Activated B cell treated with CpG ODN at 0.5 μM for 24 hours (primary cell): ENCODE measurements at regions not wholly inside any gene's neighbourhood (a gene's known extent, or its start where the extent isn't known, plus 50 kb on each side); places are given as distances from the start of the nearest gene placed in this dataset.

Experiments used
- ATAC-seq: fragments of 200-7000 bp; cut with Tn5 transposase; one replicate; pipeline ENCODE4 v1.10.0; 2021; ENCODE audit warnings: low read depth, mild to moderate bottlenecking, moderate library complexity
- CTCF ChIA-PET: fragments of 350-600 bp; sonication (Branson Sonifier 250); formaldehyde crosslinking; loops from one replicate; lab custom pipeline; 2021; ENCODE audit warnings: antibody characterized with exemption; lab: Charles Lee
- POLR2A ChIA-PET: fragments of 350-600 bp; sonication (Branson Sonifier 250); formaldehyde crosslinking; loops from one replicate; lab custom pipeline; 2021; ENCODE audit warnings: antibody characterized with exemption; lab: Charles Lee
- DNase-seq: peaks from one replicate; pipeline ENCODE4 v3.0.0; 2022
- H3K27ac Mint-ChIP-seq: one replicate; pipeline ENCODE4 v1.8.0; 2020; ENCODE audit warnings: mixed read lengths
- H3K27me3 Mint-ChIP-seq: one replicate; pipeline ENCODE4 v1.8.0; 2021; ENCODE audit warnings: mixed read lengths
- H3K36me3 Mint-ChIP-seq: one replicate; pipeline ENCODE4 v1.8.0; 2021; ENCODE audit warnings: low read depth, mixed read lengths
- H3K4me1 Mint-ChIP-seq: one replicate; pipeline ENCODE4 v1.8.0; 2021; ENCODE audit warnings: mixed read lengths
- H3K4me3 Mint-ChIP-seq: one replicate; pipeline ENCODE4 v1.8.0; 2020; ENCODE audit warnings: mild to moderate bottlenecking, mixed read lengths
- H3K9me3 Mint-ChIP-seq: one replicate; pipeline ENCODE4 v1.8.0; 2020; ENCODE audit warnings: mixed read lengths
- intact Hi-C: fragments of 100-400 bp; cut with micrococcal nuclease; formaldehyde crosslinking; loops from one replicate; pipeline ENCODE4 v1.15.1; 2024
- TF ChIP-seq, protein P1 (sequence below): fragments of 200-600 bp; IDR thresholded peaks from one replicate; pipeline ENCODE4 v1.8.0; 2022; ENCODE audit warnings: antibody characterized with exemption, mild to moderate bottlenecking

- CTCF ChIA-PET, result no interaction called here
- no peaks in the 10 kb centered on the region for H3K36me3 Mint-ChIP-seq
- H3K4me1 Mint-ChIP-seq, result no peaks in the 10 kb centered on the region
- POLR2A ChIA-PET, result interaction anchor here (0.5 kb wide), 1 partner anchor 10 kb away, joined by 3 read pairs; no protein-coding TSS in a partner anchor
- H3K27me3 Mint-ChIP-seq, result peaks cover 11% of the 10 kb centered on the region
- H3K4me3 Mint-ChIP-seq, result no peak overlapping the region
- no peak overlapping the region for H3K27ac Mint-ChIP-seq
- TF ChIP-seq, protein P1, sequence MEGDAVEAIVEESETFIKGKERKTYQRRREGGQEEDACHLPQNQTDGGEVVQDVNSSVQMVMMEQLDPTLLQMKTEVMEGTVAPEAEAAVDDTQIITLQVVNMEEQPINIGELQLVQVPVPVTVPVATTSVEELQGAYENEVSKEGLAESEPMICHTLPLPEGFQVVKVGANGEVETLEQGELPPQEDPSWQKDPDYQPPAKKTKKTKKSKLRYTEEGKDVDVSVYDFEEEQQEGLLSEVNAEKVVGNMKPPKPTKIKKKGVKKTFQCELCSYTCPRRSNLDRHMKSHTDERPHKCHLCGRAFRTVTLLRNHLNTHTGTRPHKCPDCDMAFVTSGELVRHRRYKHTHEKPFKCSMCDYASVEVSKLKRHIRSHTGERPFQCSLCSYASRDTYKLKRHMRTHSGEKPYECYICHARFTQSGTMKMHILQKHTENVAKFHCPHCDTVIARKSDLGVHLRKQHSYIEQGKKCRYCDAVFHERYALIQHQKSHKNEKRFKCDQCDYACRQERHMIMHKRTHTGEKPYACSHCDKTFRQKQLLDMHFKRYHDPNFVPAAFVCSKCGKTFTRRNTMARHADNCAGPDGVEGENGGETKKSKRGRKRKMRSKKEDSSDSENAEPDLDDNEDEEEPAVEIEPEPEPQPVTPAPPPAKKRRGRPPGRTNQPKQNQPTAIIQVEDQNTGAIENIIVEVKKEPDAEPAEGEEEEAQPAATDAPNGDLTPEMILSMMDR, result no peak
- intact Hi-C loops, result no loop called here
- DNase-seq (no peak), ATAC-seq (no peak)
- peaks cover 3% of the 10 kb centered on the region for H3K9me3 Mint-ChIP-seq
Measured at GRCh38 chr1:36743286-36744005, 260.7 kb upstream of the CSF3R start.

DNA sequence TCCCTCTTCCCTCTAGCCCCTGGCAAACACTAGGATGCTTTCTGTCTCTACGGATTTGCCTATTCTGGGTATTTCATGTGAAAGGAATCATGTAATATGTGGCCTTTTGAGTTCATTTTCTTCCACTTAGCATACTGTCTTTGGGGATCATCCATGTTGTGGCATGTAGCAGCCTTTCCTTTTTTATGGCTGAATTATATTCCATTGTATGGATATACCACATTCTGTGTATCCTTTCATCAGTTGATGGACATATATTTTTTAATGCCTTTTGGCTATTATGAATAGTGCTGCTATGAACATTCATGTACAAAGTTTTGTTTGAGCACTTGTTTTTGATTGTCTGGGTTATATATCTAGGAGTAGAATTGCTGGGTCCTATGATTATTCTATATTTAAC lies 258.4 kb upstream of the CSF3R start:
- no peak for ATAC-seq
- no peak for DNase-seq
- no peak overlapping the region for H3K4me3 Mint-ChIP-seq
- no peak overlapping the region for H3K27ac Mint-ChIP-seq
- TF ChIP-seq, protein P1, result no peak
- intact Hi-C loops, result no loop called here
- H3K36me3 Mint-ChIP-seq, result no peaks in the 10 kb centered on the region
- H3K4me1 Mint-ChIP-seq, result no peaks in the 10 kb centered on the region
- ChIA-PET POLR2A (no interaction called here), CTCF (no interaction called here)
- peaks cover 18% of the 10 kb centered on the region for H3K27me3 Mint-ChIP-seq
- peaks cover 3% of the 10 kb centered on the region for H3K9me3 Mint-ChIP-seq

GRCh38 chr1:36740446-36740845 lies 257.7 kb upstream of the CSF3R start:
- peaks cover 20% of the 10 kb centered on the region for H3K27me3 Mint-ChIP-seq
- H3K4me3 Mint-ChIP-seq, result no peak overlapping the region
- ATAC-seq, result no peak
- POLR2A ChIA-PET, result no interaction called here
- intact Hi-C loops, result no loop called here
- CTCF ChIA-PET, result no interaction called here
- H3K9me3 Mint-ChIP-seq, result peaks cover 3% of the 10 kb centered on the region
- H3K36me3 Mint-ChIP-seq, result no peaks in the 10 kb centered on the region
- no peak for DNase-seq
- no peak overlapping the region for H3K27ac Mint-ChIP-seq
- TF ChIP-seq, protein P1, result no peak
- H3K4me1 Mint-ChIP-seq, result no peaks in the 10 kb centered on the region

DNA sequence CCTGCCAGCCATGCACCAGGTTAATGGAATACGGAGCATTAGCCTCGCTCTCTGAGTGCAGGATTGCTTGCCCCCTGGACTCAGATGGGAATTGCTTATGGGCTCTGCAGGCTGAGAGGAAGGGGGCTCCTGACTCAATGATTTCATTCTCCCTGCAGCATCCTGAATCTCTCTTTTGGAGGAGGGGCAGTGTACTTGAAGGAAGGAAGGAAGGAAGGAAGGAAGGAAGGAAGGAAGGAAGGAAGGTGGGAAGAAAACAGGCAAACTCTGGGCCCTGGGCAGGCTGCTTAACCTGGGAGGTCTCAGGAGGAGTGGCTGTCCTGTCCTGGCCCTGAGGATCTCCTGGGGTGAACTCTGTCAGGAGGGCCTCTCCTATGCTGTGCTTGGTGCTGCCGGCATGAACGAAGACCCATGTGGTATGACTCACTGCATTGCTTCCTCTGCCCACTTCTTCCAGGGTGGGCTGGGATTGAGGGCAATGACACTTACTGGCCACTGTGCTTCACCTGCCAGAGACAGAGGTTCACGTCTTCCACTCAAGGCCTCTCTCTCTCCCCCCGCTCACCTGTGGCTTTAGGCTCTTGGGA lies 257.1 kb upstream of the CSF3R start:
- Mint-ChIP-seq H3K27ac (no peak overlapping the region), H3K9me3 (peaks cover 3% of the 10 kb centered on the region)

DNA sequence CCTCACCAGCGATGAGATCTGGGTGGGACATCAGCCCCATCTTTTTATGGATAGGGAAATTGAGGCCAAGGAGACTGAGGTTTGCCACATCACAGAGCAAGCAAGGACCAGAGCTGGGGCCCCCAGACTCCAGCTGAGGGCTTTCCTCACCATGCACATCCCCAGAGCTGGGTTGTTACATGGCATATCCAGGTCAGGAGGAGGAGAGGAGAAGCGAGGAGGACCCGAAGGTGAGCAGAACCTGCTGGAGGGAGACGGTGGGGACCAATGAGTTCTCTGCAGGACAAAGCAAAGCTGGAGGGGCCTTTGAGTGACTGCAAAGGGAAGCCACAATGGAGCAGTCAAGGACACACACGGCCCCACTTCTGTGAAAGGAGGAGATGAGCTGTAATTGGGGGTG lies 255.5 kb upstream of the CSF3R start:
- no peaks in the 10 kb centered on the region for H3K4me1 Mint-ChIP-seq
- no peak overlapping the region for H3K27ac Mint-ChIP-seq
- H3K27me3 Mint-ChIP-seq, result peaks cover 35% of the 10 kb centered on the region
- POLR2A ChIA-PET, result no interaction called here
- DNase-seq (no peak), ATAC-seq (no peak)
- H3K36me3 Mint-ChIP-seq, result no peaks in the 10 kb centered on the region
- CTCF ChIA-PET, result no interaction called here
- TF ChIP-seq, protein P1, result no peak
- H3K4me3 Mint-ChIP-seq, result no peak overlapping the region
- H3K9me3 Mint-ChIP-seq, result peaks cover 3% of the 10 kb centered on the region
- intact Hi-C loops, result no loop called here

More for the DNA sequence above, 257.1 kb upstream of the CSF3R start:
- Mint-ChIP-seq H3K4me3 (no peak overlapping the region), H3K4me1 (no peaks in the 10 kb centered on the region), H3K36me3 (no peaks in the 10 kb centered on the region), H3K27me3 (peaks cover 27% of the 10 kb centered on the region)
- ChIA-PET POLR2A (no interaction called here), CTCF (no interaction called here)
- no peak for ATAC-seq
- TF ChIP-seq, protein P1, result no peak
- DNase-seq, result no peak
- intact Hi-C loops, result no loop called here
